GM11168 (cell line): ENCODE measurements at regions not wholly inside any gene's neighbourhood (a gene's known extent, or its start where the extent isn't known, plus 50 kb on each side); places are given as distances from the start of the nearest gene placed in this dataset.

Source experiments
- in situ Hi-C: fragments of 300-500 bp; cut with MboI; formaldehyde crosslinking; loops from one replicate; pipeline ENCODE4 v1.12.0; 2022; ENCODE audit warnings: low sequenced_read_pairs; ENCODE audit not compliant: unreplicated experiment

- in situ Hi-C loops = no loop called here
Observed at GRCh38 chr11:80553565-80553964, 1112.7 kb upstream of the TENM4 start.

GRCh38 chr11:80542704-80543103, 1101.9 kb upstream of the TENM4 start:
- in situ Hi-C loops = no loop called here

- in situ Hi-C loops = no loop called here
Observed at GRCh38 chr11:80538040-80538439, 1097.2 kb upstream of the TENM4 start.

GRCh38 chr11:80533463-80533862, 1092.6 kb upstream of the TENM4 start:
- in situ Hi-C loops = no loop called here

GRCh38 chr11:80532633-80533232, 1091.9 kb upstream of the TENM4 start:
- in situ Hi-C loops = no loop called here

- in situ Hi-C loops = no loop called here
Observed at GRCh38 chr11:80529726-80530125, 1088.9 kb upstream of the TENM4 start.

GRCh38 chr11:80525663-80526405, 1085.0 kb upstream of the TENM4 start:
- in situ Hi-C loops = no loop called here

- in situ Hi-C loops = no loop called here
Observed at GRCh38 chr11:80524349-80524748, 1083.5 kb upstream of the TENM4 start.

- in situ Hi-C loops = no loop called here
Observed at GRCh38 chr11:80523057-80523456, 1082.2 kb upstream of the TENM4 start.

GRCh38 chr11:80521592-80521991, 1080.8 kb upstream of the TENM4 start:
- in situ Hi-C loops = no loop called here

GRCh38 chr11:80520507-80520887, 1079.7 kb upstream of the TENM4 start:
- in situ Hi-C loops = no loop called here

- in situ Hi-C loops = no loop called here
Observed at GRCh38 chr11:80519596-80520506, 1079.0 kb upstream of the TENM4 start.

GRCh38 chr11:80517701-80518100, 1076.9 kb upstream of the TENM4 start:
- in situ Hi-C loops = no loop called here

- in situ Hi-C loops = no loop called here
Observed at GRCh38 chr11:80515097-80515496, 1074.3 kb upstream of the TENM4 start.

GRCh38 chr11:80512491-80512890, 1071.7 kb upstream of the TENM4 start:
- in situ Hi-C loops = no loop called here

- in situ Hi-C loops = no loop called here
Observed at GRCh38 chr11:80505771-80506170, 1064.9 kb upstream of the TENM4 start.

- in situ Hi-C loops = no loop called here
Observed at GRCh38 chr11:80503990-80504389, 1063.2 kb upstream of the TENM4 start.

GRCh38 chr11:80502511-80502910, 1061.7 kb upstream of the TENM4 start:
- in situ Hi-C loops = no loop called here

GRCh38 chr11:80495116-80495515, 1054.3 kb upstream of the TENM4 start:
- in situ Hi-C loops = no loop called here

- in situ Hi-C loops = no loop called here
Observed at GRCh38 chr11:80487952-80488351, 1047.1 kb upstream of the TENM4 start.

- in situ Hi-C loops = no loop called here
Observed at GRCh38 chr11:80486678-80487077, 1045.8 kb upstream of the TENM4 start.
